Liver (tissue), 8 donors: ENCODE measurements at regions not wholly inside any gene's neighbourhood (a gene's known extent, or its start where the extent isn't known, plus 50 kb on each side); places are given as distances from the start of the nearest gene placed in this dataset.

Experiments used
- DNase-seq: peaks from one replicate; pipeline ENCODE4 v3.0.0-alpha.2; 2017; ENCODE audit warnings: low spot score
- H3K27ac ChIP-seq, 2 donors: one replicate each; pipeline ENCODE4 v1.7.0; 2013; ENCODE audit warnings: inconsistent platforms in 2 of 2, low read length in 2 of 2, control low read depth in 1 of 2, low read depth in 1 of 2, mild to moderate bottlenecking in 1 of 2
- H3K27me3 ChIP-seq, 4 donors: one replicate each; pipeline versions ENCODE4 v1.6.1 to v1.7.0; 2013; ENCODE audit warnings: low read length in 3 of 4, inconsistent platforms in 1 of 4, mild to moderate bottlenecking in 1 of 4, moderate library complexity in 1 of 4; ENCODE audit not compliant: control insufficient read depth in 4 of 4, insufficient read depth in 4 of 4
- H3K36me3 ChIP-seq, 4 donors: one replicate each; pipeline versions ENCODE4 v1.6.1 to v1.7.0; 2013; ENCODE audit warnings: low read length in 3 of 4, mild to moderate bottlenecking in 3 of 4, low read depth in 1 of 4, moderate library complexity in 1 of 4; ENCODE audit not compliant: control insufficient read depth in 4 of 4, insufficient read depth in 3 of 4
- H3K4me1 ChIP-seq, 4 donors: one replicate each; pipeline versions ENCODE4 v1.6.1 to v1.7.0; 2013; ENCODE audit warnings: low read length in 3 of 4, mild to moderate bottlenecking in 3 of 4, moderate library complexity in 1 of 4; ENCODE audit not compliant: control insufficient read depth in 4 of 4, insufficient read depth in 4 of 4
- H3K4me3 ChIP-seq, 3 donors: one replicate each; pipeline versions ENCODE4 v1.6.1 to v1.7.0; 2013; ENCODE audit warnings: low read length in 3 of 3, control low read depth in 1 of 3, low read depth in 1 of 3, mild to moderate bottlenecking in 1 of 3
- H3K9ac ChIP-seq, 2 donors: one replicate each; pipeline ENCODE4 v1.7.0; 2013; ENCODE audit warnings: low read length in 2 of 2, mild to moderate bottlenecking in 2 of 2, moderate library complexity in 2 of 2, control low read depth in 1 of 2, low read depth in 1 of 2
- H3K9me3 ChIP-seq, 4 donors: one replicate each; pipeline versions ENCODE4 v1.6.1 to v1.7.0; 2013; ENCODE audit warnings: low read length in 3 of 4; ENCODE audit not compliant: control insufficient read depth in 4 of 4
- CTCF ChIP-seq: fragments of 150-350 bp; IDR thresholded peaks from 2 replicates; pipeline ENCODE4 v1.5.1; 2017; ENCODE audit warnings: improper control_type of control experiment, low read depth, low read length; ENCODE audit not compliant: missing input control
- EGR1 ChIP-seq, 2 donors: IDR thresholded peaks; 2 replicates each; pipeline ENCODE4 v1.6.1; 2016 to 2018; ENCODE audit warnings: antibody characterized with exemption in 2 of 2, low read depth in 2 of 2
- FOXA1 ChIP-seq: IDR thresholded peaks from 2 replicates; pipeline ENCODE4 v1.6.1; 2016; ENCODE audit warnings: antibody characterized with exemption
- FOXA2 ChIP-seq: IDR thresholded peaks from 2 replicates; pipeline ENCODE4 v1.6.1; 2016; ENCODE audit warnings: antibody characterized with exemption
- GABPA ChIP-seq, 2 donors: IDR thresholded peaks in 1 of 2; conservative IDR thresholded peaks in 1 of 2; 2 replicates each; pipeline ENCODE4 v1.6.1; 2016; ENCODE audit warnings: antibody characterized with exemption in 2 of 2, mild to moderate bottlenecking in 1 of 2, moderate library complexity in 1 of 2
- JUND ChIP-seq, 2 donors: IDR thresholded peaks; 2 replicates each; pipeline ENCODE4 v1.6.1; 2016; ENCODE audit warnings: antibody characterized with exemption in 2 of 2
- MAX ChIP-seq: IDR thresholded peaks from 2 replicates; pipeline ENCODE4 v1.6.1; 2016; ENCODE audit warnings: antibody characterized with exemption
- NR2F2 ChIP-seq: IDR thresholded peaks from 2 replicates; pipeline ENCODE4 v1.6.1; 2016; ENCODE audit warnings: antibody characterized with exemption
- RAD21 ChIP-seq, 2 donors: IDR thresholded peaks; 2 replicates each; pipeline ENCODE4 v1.6.1; 2016; ENCODE audit warnings: antibody characterized with exemption in 2 of 2, mild to moderate bottlenecking in 2 of 2
- REST ChIP-seq: IDR thresholded peaks from 2 replicates; pipeline ENCODE4 v1.6.1; 2016; ENCODE audit warnings: antibody characterized with exemption, mild to moderate bottlenecking
- RXRA ChIP-seq, 2 donors: IDR thresholded peaks; 2 replicates each; pipeline ENCODE4 v1.6.1; 2017 to 2018; ENCODE audit warnings: antibody characterized with exemption in 2 of 2, mild to moderate bottlenecking in 1 of 2
- SP1 ChIP-seq: IDR thresholded peaks from 2 replicates; pipeline ENCODE4 v1.6.1; 2018; ENCODE audit warnings: antibody characterized with exemption, mild to moderate bottlenecking
- TAF1 ChIP-seq: conservative IDR thresholded peaks from 2 replicates; pipeline ENCODE4 v1.6.1; 2016; ENCODE audit warnings: antibody characterized with exemption, mild to moderate bottlenecking
- ZBTB33 ChIP-seq: IDR thresholded peaks from 2 replicates; pipeline ENCODE4 v1.6.1; 2016; ENCODE audit warnings: antibody characterized with exemption
- WGBS: extraction: QIAGEN DNeasy Blood & Tissue Kit; methylation state at CpG from one replicate; pipeline ENCODE4 v1.1.7; 2013; 5-methylcytosine and 5-hydroxymethylcytosine counted together
- donor health status: healthy.
- donor health status: healthy.
- donor health status: healthy.
- donor health status: healthy.
- donor health status: healthy.

- Histone ChIP-seq H3K36me3 (no peaks in the 10 kb centered on the region), H3K4me3 (no peak overlapping the region), H3K27me3 (no peaks in the 10 kb centered on the region), H3K4me1 (no peaks in the 10 kb centered on the region), H3K9me3 (no peaks in the 10 kb centered on the region), H3K9ac (no peak overlapping the region), H3K27ac (no peak overlapping the region)
- WGBS: 93% methylated on average over 2 of the region's 2 CpGs
- no peak for DNase-seq
- TF ChIP-seq GABPA (IDR thresholded peaks at IDR 0.05 in 1 of 2, conservative IDR thresholded peaks at IDR 0.05 in 1 of 2) (no peak), NR2F2 (no peak), FOXA2 (no peak), SP1 (no peak), CTCF (no peak), RXRA (IDR thresholded peaks at IDR 0.05) (no peak), ZBTB33 (no peak), MAX (no peak), EGR1 (IDR thresholded peaks at IDR 0.05; ENCODE audit: low read depth in 2 of 2) (no peak), JUND (IDR thresholded peaks at IDR 0.05) (no peak)
Measured at GRCh38 chr5:89128906-89129625, 246.1 kb upstream of the MEF2C start.

GRCh38 chr5:89128092-89128491 lies 245.1 kb upstream of the MEF2C start:
- TF ChIP-seq REST: no peak
- no peak for TF ChIP-seq MAX
- no peak for TF ChIP-seq FOXA1
- no peak for TF ChIP-seq ZBTB33
- TF ChIP-seq TAF1: no peak
- no peak for TF ChIP-seq RXRA (IDR thresholded peaks at IDR 0.05)
- TF ChIP-seq GABPA (IDR thresholded peaks at IDR 0.05 in 1 of 2, conservative IDR thresholded peaks at IDR 0.05 in 1 of 2): no peak
- no peak for TF ChIP-seq RAD21 (IDR thresholded peaks at IDR 0.05)
- no peak overlapping the region for H3K4me3 ChIP-seq
- no peaks in the 10 kb centered on the region for H3K36me3 ChIP-seq
- H3K27me3 ChIP-seq: no peaks in the 10 kb centered on the region
- H3K4me1 ChIP-seq: no peaks in the 10 kb centered on the region
- H3K9ac ChIP-seq: no peak overlapping the region
- H3K9me3 ChIP-seq: no peaks in the 10 kb centered on the region
- no peak overlapping the region for H3K27ac ChIP-seq
- no peak for DNase-seq
- 82% methylated on average over 2 of the region's 2 CpGs for WGBS
